NCI-H460 (cell line): ENCODE measurements at regions not wholly inside any gene's neighbourhood (a gene's known extent, or its start where the extent isn't known, plus 50 kb on each side); places are given as distances from the start of the nearest gene placed in this dataset.

Experiments used
- DNase-seq: peaks from one replicate; pipeline ENCODE4 v3.0.0-alpha.2; 2016; ENCODE audit warnings: low read depth; ENCODE audit errors: extremely low read depth

DNA sequence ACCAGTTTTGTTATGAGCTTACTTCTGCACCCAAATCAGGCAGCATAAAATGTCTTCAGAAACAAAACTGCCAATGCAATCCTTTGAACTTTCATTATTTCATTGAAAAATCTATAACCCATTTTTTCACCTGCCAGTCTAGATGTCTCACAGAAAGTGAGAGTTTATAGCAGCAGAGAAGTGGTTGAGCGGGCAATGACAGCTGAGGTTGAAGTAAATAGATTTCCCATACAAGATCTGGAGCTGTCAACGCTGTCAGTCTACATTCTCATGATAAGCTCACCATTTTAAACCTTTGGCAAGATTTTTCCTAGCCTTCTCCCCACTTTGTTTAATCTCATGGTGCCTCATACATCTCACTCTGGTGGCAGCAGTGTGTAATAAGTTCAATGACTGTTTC lies 1144.9 kb upstream of the PCDH9 start:
- no peak for DNase-seq

DNA sequence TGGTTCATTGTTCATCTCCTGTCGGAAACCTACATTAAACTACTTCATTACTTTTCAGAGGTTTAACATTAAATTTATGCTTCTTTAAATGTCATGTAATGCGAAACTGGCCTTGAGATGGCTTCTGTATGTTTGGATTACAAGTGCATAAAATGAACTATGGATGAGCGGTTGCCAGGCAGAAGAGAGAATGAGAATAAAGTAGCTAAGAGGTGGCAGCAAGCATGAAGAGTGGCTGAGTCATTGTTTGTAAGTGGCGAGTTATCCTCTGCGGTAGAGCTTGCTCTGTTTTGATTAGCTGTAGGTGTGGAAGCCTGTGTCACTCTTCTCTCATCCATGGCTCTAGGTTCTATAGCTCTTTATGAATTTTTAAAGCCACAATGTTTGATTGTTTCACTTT lies 1139.6 kb upstream of the PCDH9 start:
- peak; percentile 52 for DNase-seq

GRCh38 chr13:68368922-68369321 lies 1138.8 kb upstream of the PCDH9 start:
- DNase-seq = no peak

DNA sequence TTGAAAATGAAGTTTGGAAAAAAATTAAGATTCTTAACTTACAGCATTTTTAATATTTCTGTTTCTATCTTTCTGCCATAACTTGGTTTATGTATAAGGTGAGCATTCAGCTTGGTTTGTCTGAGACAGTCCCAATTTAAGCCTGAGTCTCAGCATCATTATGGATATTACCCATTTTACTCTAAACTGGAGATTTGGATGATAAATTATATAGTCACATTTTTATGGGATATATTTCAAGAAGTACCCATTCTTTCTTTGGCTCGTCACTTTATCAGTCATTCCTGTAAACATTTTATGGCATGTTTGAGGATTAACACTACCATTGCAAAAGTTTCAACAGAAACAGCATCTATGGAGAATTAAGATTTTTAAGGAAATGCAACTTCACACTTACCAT lies 1129.0 kb upstream of the PCDH9 start:
- no peak for DNase-seq

DNA sequence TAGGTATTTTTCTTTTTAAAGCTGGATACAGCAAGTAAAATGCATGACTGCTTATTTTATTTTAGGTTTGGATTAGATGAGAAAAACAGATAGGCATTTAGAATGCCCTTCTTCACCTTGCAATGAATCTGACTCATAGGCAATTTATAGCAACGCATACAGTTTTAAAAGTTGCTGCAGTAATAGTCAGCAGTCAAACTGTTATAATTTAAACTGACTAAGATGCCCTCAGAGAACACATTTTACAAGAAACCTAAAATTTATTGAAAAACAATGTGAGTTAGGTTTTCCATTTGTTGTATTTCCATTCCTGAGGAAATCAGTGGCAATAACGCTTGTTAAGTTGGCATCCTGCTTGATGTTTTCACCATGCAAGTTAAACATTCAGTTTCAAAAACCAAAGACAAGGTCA lies 1128.2 kb upstream of the PCDH9 start:
- DNase-seq = no peak

GRCh38 chr13:68350554-68350953 lies 1120.4 kb upstream of the PCDH9 start:
- DNase-seq = no peak

- no peak for DNase-seq
Measured at GRCh38 chr13:68347220-68347619, 1117.1 kb upstream of the PCDH9 start.

GRCh38 chr13:68345963-68346531 lies 1115.9 kb upstream of the PCDH9 start:
- no peak for DNase-seq

DNA sequence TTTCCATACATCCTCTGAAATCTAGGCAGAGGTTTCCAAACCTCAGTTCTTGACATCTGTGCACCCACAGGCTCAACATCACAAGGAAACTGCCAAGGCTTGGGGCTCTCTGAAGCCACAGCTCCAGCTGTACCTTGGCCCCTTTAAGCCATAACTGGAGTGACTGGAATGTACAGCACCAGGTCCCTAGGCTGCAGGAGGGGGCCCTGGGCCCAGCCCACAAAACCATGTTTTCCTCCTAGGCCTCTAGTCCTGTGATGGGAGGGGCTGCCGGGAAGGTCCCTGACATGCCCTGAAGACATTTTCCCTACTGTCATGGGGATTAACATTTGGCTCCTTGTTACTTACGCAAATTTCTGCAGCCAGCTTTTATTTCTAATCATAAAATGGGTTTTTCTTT lies 1093.0 kb upstream of the PCDH9 start:
- no peak for DNase-seq

- DNase-seq = no peak
Measured at GRCh38 chr13:68319384-68319783, 1089.2 kb upstream of the PCDH9 start.

DNA sequence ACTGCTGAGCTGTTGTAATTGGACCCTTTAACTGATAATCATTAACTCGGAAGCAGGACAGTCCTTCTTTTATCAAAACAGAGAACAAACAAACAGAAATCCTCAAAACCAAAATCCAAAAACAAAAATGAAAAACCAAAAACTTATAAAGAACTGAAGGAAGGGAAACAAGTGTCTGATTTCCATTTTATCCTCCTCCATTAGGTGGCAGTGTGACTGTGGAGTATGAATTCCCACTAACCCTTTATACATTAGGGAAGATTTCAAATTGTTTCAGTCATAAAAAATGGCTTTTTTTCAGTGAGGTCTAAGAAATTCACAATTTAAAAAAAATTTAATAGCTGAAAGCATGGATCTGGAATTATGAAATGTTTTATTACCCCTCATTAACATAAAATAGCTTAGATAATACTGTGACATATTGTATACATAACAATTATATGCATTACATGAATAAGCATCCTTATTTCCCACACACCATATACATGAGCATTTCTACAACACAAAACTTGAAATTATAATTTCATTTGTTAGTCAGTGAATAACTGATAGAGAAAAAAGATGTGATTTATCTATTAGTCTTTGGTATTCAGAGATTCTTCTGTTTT lies 1074.3 kb upstream of the PCDH9 start:
- peak; percentile 27 for DNase-seq

DNA sequence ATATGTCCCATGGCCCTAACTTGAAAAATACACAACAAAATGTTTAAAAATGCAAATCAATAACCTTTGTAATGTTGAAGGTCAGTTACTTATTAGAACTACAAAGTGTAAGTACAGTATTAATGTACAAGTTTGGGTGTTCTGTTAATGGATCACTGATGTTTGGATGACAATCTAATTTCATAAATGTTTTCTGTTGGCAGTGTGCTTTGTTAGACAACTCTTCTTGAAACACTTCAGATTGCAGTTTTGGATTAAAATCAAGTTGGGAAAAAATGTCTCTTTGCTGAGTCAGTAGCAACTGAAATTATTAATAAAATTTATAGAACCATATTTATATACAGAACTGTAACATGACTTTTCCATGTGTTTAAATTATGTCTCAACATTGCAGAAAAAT lies 1063.5 kb upstream of the PCDH9 start:
- DNase-seq = no peak

DNA sequence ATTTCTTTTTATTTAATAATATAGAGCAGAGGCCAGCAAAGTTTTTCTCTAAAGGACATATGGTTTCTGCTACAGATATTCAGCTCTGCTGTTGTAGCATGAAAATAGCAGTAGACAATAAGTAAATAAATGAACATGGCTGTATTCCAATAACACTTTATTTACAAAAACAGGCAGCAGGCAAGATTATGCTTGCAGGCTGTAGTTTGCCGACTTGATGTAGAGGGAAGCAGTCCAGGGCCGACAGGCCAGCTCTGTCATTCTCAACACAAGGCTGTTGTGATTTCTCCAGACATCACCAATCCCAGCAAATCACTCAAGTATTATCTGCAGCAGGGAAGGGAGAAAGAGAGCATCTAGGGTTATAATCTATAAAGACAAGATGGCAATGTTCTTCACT lies 1062.5 kb upstream of the PCDH9 start:
- DNase-seq = no peak

DNA sequence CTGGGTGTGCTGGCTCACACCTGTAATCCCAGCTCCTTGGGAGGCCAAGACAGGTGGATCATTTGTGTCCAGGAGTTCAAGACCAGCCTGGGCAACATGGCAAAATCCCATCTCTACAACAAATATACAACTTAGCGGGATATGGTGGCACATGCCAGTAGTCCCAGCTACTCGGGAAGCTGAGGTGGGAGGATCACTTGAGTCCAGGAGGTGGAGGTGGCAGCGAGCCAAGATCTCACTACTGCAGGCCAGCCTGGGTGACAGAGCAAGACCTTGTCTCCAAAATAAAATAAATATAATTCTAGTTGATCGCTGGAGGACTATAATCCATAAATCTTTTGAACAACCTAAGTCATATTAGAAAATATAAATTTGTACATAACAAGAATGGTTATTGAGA lies 1061.5 kb upstream of the PCDH9 start:
- DNase-seq = no peak

DNA sequence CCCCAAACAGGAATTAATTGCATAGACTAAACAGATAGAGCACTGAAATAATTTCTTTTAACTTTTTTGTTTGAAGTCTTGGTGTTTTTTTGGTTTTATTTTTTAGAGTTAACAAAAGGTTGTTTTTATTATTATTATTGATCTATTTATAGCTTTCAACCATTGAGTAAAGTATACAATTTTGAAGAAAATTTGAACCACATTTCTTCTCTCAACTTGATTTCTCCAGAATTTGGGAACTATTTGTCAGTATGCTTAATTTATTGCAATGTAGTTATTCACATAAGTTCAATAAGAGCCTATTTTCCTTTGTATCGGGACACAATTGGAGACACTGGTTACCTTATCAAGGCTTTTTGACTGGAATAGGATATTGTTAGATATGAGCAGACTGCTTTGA lies 1045.6 kb upstream of the PCDH9 start:
- no peak for DNase-seq

- no peak for DNase-seq
Measured at GRCh38 chr13:68272652-68273051, 1042.5 kb upstream of the PCDH9 start.

DNA sequence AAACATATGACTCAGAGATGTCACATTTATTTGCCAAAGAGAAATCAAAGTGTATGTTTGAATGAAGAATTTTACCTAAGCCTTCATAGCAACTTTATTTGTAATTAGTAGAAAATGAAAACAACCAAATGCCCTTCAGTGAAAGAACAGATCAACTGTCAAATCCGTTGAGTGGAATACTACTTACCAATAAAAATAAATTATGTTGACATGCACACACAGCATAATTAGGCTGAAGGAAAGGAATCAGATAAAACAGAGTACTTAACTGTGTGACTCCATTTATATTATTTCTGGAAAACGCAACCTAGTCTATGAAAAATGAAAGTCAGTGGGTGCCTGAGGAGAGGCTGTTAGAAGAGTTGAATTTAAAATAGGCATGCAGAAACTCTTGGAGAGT lies 1034.6 kb upstream of the PCDH9 start:
- no peak for DNase-seq

DNA sequence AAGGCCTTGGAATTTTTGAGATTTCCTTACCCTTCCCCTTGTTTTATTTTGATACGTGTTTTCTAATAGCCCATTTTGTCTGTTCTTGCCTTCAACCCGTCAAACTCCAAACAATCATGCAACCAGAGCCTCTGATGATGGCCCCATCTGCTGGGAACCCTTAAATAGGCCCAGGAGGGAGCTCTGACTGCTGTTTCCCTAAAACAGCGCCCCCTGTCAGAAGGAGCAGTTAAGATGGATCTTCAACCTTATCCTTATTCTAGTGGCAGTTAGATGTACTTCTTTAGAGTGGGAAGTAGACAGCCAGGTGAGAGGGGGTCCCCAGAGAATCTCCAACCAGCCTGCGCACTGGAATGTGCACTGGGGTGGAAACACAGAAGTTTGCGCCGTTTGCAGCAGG lies 1031.0 kb upstream of the PCDH9 start:
- DNase-seq = no peak

DNA sequence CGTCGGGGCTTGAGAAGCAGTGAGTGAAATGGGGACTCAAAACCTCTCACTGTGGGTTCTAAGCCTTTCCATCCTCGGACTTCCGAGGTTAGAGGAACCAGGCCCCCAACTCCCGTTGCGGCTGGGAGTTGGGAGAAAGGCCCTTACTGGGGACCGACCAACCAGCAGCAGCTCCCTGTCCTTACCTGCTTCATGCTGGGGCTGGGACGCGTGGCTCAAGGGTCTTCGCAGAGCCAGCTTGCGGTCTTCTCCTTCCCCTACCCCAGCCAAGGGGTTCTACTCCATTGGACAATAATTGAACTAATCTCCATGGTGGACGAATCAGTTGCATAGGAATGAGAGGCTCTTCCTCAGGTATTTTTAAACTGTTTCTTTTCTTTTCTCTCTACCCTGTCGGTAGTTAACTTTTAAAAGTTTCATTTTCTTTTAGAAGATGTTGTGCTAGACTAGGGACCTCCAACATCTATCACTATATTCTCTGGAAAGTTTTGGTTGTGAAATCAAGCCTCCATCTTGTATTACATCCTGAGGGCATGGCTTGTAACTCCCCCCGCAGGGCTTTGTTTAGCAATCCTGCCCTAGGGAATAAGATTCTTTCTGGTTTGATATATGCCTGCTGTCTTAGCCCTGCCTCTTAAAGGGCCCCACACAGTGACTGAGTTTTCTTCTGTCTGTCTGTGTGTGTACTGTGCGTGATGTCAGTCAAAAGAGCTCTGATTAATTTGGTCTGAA lies 1027.1 kb upstream of the PCDH9 start:
- DNase-seq = no peak

DNA sequence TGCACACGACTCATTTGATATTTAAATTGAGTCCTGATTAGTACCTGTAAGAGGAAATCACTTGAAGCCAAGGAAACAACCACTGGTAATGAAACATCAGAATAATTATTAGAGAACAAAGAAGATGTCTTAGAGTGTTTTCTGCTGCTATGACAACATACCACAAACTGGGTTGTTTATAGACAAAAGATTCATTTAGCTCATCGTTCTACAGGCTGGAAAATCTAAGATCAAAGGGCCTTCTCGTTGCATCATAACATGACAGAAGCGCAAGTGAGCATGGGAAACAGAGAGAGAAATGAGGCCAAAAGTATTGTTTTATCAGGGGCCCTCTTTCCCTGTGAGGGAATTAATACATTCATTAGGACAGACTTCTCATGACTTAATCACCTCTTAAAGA lies 1024.0 kb upstream of the PCDH9 start:
- DNase-seq = no peak

GRCh38 chr13:68234274-68234673 lies 1004.1 kb upstream of the PCDH9 start:
- DNase-seq = peak; percentile 6

GRCh38 chr13:68232351-68233130 lies 1002.4 kb upstream of the PCDH9 start:
- no peak for DNase-seq
